ENCODE measurements at regions not wholly inside any gene's neighbourhood (a gene's known extent, or its start where the extent isn't known, plus 50 kb on each side); places are given as distances from the start of the nearest gene placed in this dataset.

DNA sequence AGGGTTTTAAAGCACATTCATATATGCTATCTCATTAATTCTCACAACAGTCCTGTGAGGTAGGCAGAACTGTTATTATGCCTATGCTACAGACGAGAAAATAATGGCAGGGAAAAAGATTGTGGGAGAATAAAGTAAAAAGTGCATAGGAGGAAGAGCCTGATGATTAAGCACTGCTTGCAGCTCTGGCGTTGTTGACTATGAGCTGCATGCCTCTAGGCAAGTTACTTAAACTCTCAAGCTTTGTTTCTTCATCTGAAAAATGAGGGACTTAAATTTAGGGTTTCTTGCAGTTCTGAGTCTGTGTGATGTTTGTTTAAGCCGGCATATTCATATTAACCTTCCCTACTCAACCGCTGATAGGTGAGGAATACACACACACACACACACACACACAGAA lies 51.6 kb upstream of the RAPH1 start:
- Histone ChIP-seq H3K27ac (ENCODE audit: low read depth in 1 of 2, low read length in 2 of 2) (no peak overlapping the region), H3K4me3 (ENCODE audit: low read depth in 1 of 3, low read length in 3 of 3) (no peak overlapping the region), H3K9ac (ENCODE audit: low read depth in 1 of 2, low read length in 2 of 2) (no peak overlapping the region), H3K27me3 (ENCODE audit: control insufficient read depth in 4 of 4, insufficient read depth in 4 of 4, low read length in 3 of 4) (no peaks in the 10 kb centered on the region), H3K4me1 (ENCODE audit: control insufficient read depth in 4 of 4, insufficient read depth in 4 of 4, low read length in 3 of 4) (peaks cover 3 to 20% (median 15%) of the 10 kb centered on the region in 4 donors), H3K36me3 (ENCODE audit: control insufficient read depth in 4 of 4, insufficient read depth in 3 of 4, low read depth in 1 of 4, low read length in 3 of 4) (no peaks in the 10 kb centered on the region), H3K9me3 (ENCODE audit: control insufficient read depth in 4 of 4, low read length in 3 of 4) (no peaks in the 10 kb centered on the region)
- WGBS, result 90% methylated on average over 4 of the region's 4 CpGs
- DNase-seq (ENCODE audit: low spot score), result no peak
- no peak for TF ChIP-seq HNF4G (IDR thresholded peaks at IDR 0.05)
- no peak for TF ChIP-seq SP1 (IDR thresholded peaks at IDR 0.05)
- TF ChIP-seq JUND (IDR thresholded peaks at IDR 0.05), result no peak
- TF ChIP-seq HNF4A (conservative IDR thresholded peaks at IDR 0.05), result no peak
- TF ChIP-seq GABPA (IDR thresholded peaks at IDR 0.05 in 1 of 2, conservative IDR thresholded peaks at IDR 0.05 in 1 of 2), result no peak
- TF ChIP-seq MAX (IDR thresholded peaks at IDR 0.05), result no peak
- no peak for TF ChIP-seq NR2F2 (IDR thresholded peaks at IDR 0.05)
- TF ChIP-seq ATF3 (IDR thresholded peaks at IDR 0.05), result no peak
- TF ChIP-seq RAD21 (IDR thresholded peaks at IDR 0.05), result no peak
- TF ChIP-seq TAF1 (conservative IDR thresholded peaks at IDR 0.05), result no peak

GRCh38 chr2:203590496-203590895 lies 55.4 kb upstream of the RAPH1 start:
- H3K4me1 ChIP-seq (ENCODE audit: control insufficient read depth in 4 of 4, insufficient read depth in 4 of 4, low read length in 3 of 4), result no peaks in the 10 kb centered on the region
- 54% methylated on average over 2 of the region's 2 CpGs for WGBS

More at GRCh38 chr2:203590496-203590895, 55.4 kb upstream of the RAPH1 start:
- Histone ChIP-seq H3K36me3 (ENCODE audit: control insufficient read depth in 4 of 4, insufficient read depth in 3 of 4, low read depth in 1 of 4, low read length in 3 of 4) (no peaks in the 10 kb centered on the region), H3K27ac (ENCODE audit: low read depth in 1 of 2, low read length in 2 of 2) (no peak overlapping the region), H3K27me3 (ENCODE audit: control insufficient read depth in 4 of 4, insufficient read depth in 4 of 4, low read length in 3 of 4) (no peaks in the 10 kb centered on the region), H3K4me3 (ENCODE audit: low read depth in 1 of 3, low read length in 3 of 3) (no peak overlapping the region), H3K9ac (ENCODE audit: low read depth in 1 of 2, low read length in 2 of 2) (no peak overlapping the region), H3K9me3 (ENCODE audit: control insufficient read depth in 4 of 4, low read length in 3 of 4) (no peaks in the 10 kb centered on the region)
- TF ChIP-seq RXRA (IDR thresholded peaks at IDR 0.05) (no peak), ATF3 (IDR thresholded peaks at IDR 0.05) (no peak), EGR1 (IDR thresholded peaks at IDR 0.05; ENCODE audit: low read depth in 2 of 2) (no peak), JUND (IDR thresholded peaks at IDR 0.05) (no peak), HNF4A (conservative IDR thresholded peaks at IDR 0.05) (no peak), ZBTB33 (IDR thresholded peaks at IDR 0.05) (no peak), FOXA1 (IDR thresholded peaks at IDR 0.05) (no peak), RAD21 (IDR thresholded peaks at IDR 0.05) (no peak), TAF1 (conservative IDR thresholded peaks at IDR 0.05) (no peak), NR2F2 (IDR thresholded peaks at IDR 0.05) (no peak), FOXA2 (IDR thresholded peaks at IDR 0.05) (no peak), YY1 (IDR thresholded peaks at IDR 0.05) (no peak), HNF4G (IDR thresholded peaks at IDR 0.05) (no peak), GABPA (IDR thresholded peaks at IDR 0.05 in 1 of 2, conservative IDR thresholded peaks at IDR 0.05 in 1 of 2) (no peak), CTCF (IDR thresholded peaks at IDR 0.05; ENCODE audit: low read depth, low read length, missing input control) (no peak), SP1 (IDR thresholded peaks at IDR 0.05) (no peak)
- TF ChIP-seq, protein P1, sequence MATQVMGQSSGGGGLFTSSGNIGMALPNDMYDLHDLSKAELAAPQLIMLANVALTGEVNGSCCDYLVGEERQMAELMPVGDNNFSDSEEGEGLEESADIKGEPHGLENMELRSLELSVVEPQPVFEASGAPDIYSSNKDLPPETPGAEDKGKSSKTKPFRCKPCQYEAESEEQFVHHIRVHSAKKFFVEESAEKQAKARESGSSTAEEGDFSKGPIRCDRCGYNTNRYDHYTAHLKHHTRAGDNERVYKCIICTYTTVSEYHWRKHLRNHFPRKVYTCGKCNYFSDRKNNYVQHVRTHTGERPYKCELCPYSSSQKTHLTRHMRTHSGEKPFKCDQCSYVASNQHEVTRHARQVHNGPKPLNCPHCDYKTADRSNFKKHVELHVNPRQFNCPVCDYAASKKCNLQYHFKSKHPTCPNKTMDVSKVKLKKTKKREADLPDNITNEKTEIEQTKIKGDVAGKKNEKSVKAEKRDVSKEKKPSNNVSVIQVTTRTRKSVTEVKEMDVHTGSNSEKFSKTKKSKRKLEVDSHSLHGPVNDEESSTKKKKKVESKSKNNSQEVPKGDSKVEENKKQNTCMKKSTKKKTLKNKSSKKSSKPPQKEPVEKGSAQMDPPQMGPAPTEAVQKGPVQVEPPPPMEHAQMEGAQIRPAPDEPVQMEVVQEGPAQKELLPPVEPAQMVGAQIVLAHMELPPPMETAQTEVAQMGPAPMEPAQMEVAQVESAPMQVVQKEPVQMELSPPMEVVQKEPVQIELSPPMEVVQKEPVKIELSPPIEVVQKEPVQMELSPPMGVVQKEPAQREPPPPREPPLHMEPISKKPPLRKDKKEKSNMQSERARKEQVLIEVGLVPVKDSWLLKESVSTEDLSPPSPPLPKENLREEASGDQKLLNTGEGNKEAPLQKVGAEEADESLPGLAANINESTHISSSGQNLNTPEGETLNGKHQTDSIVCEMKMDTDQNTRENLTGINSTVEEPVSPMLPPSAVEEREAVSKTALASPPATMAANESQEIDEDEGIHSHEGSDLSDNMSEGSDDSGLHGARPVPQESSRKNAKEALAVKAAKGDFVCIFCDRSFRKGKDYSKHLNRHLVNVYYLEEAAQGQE (IDR thresholded peaks at IDR 0.05), result no peak
- DNase-seq (ENCODE audit: low spot score), result no peak
